ENCODE measurements at regions not wholly inside any gene's neighbourhood (a gene's known extent, or its start where the extent isn't known, plus 50 kb on each side); places are given as distances from the start of the nearest gene placed in this dataset.

- Histone ChIP-seq H3K36me3 (ENCODE audit: control insufficient read depth, insufficient read depth, low read length) (no peaks in the 10 kb centered on the region), H3K27me3 (replicated peaks; ENCODE audit: control insufficient read depth, insufficient read depth, low read length) (no peaks in the 10 kb centered on the region; the same call in 1 of the 2 replicates), H3K4me3 (replicated peaks; ENCODE audit: low read depth, low read length) (no peak overlapping the region)
- TF ChIP-seq CTCF (IDR thresholded peaks at IDR 0.05; ENCODE audit: insufficient read depth, low read length, poor library complexity, severe bottlenecking), result no peak
- no peak for DNase-seq (ENCODE audit: extremely low read depth, insufficient read length)
These were observed 649.7 kb downstream of the PLPP3 start for GRCh38 chr1:55929652-55930051.

GRCh38 chr1:55928576-55928975 is 650.8 kb downstream of the PLPP3 start:
- TF ChIP-seq CTCF (IDR thresholded peaks at IDR 0.05; ENCODE audit: insufficient read depth, low read length, poor library complexity, severe bottlenecking), result no peak
- H3K4me3 ChIP-seq (replicated peaks; ENCODE audit: low read depth, low read length), result no peak overlapping the region
- no peaks in the 10 kb centered on the region; the same call in 1 of the 2 replicates for H3K27me3 ChIP-seq (replicated peaks; ENCODE audit: control insufficient read depth, insufficient read depth, low read length)
- DNase-seq (ENCODE audit: extremely low read depth, insufficient read length), result no peak
- H3K36me3 ChIP-seq (ENCODE audit: control insufficient read depth, insufficient read depth, low read length), result no peaks in the 10 kb centered on the region

GRCh38 chr1:55927702-55928290 is 651.6 kb downstream of the PLPP3 start:
- DNase-seq (ENCODE audit: extremely low read depth, insufficient read length), result no peak
- Histone ChIP-seq H3K27me3 (replicated peaks; ENCODE audit: control insufficient read depth, insufficient read depth, low read length) (no peaks in the 10 kb centered on the region; the same call in 1 of the 2 replicates), H3K36me3 (ENCODE audit: control insufficient read depth, insufficient read depth, low read length) (no peaks in the 10 kb centered on the region), H3K4me3 (replicated peaks; ENCODE audit: low read depth, low read length) (no peak overlapping the region)
- TF ChIP-seq CTCF (IDR thresholded peaks at IDR 0.05; ENCODE audit: insufficient read depth, low read length, poor library complexity, severe bottlenecking), result no peak

GRCh38 chr1:55926906-55927471 is 652.4 kb downstream of the PLPP3 start:
- no peaks in the 10 kb centered on the region; the same call in 1 of the 2 replicates for H3K27me3 ChIP-seq (replicated peaks; ENCODE audit: control insufficient read depth, insufficient read depth, low read length)
- TF ChIP-seq CTCF (IDR thresholded peaks at IDR 0.05; ENCODE audit: insufficient read depth, low read length, poor library complexity, severe bottlenecking), result no peak
- no peak for DNase-seq (ENCODE audit: extremely low read depth, insufficient read length)
- H3K4me3 ChIP-seq (replicated peaks; ENCODE audit: low read depth, low read length), result no peak overlapping the region
- H3K36me3 ChIP-seq (ENCODE audit: control insufficient read depth, insufficient read depth, low read length), result no peaks in the 10 kb centered on the region

- DNase-seq (ENCODE audit: extremely low read depth, insufficient read length), result no peak
- H3K36me3 ChIP-seq (ENCODE audit: control insufficient read depth, insufficient read depth, low read length), result no peaks in the 10 kb centered on the region
- no peak overlapping the region for H3K4me3 ChIP-seq (replicated peaks; ENCODE audit: low read depth, low read length)
- TF ChIP-seq CTCF (IDR thresholded peaks at IDR 0.05; ENCODE audit: insufficient read depth, low read length, poor library complexity, severe bottlenecking), result no peak
- no peaks in the 10 kb centered on the region for H3K27me3 ChIP-seq (replicated peaks; ENCODE audit: control insufficient read depth, insufficient read depth, low read length)
These were observed 662.5 kb downstream of the PLPP3 start for GRCh38 chr1:55916907-55917306.

All from GM06990 (cell line).